Endometrial microvascular endothelial cells (primary cell): ENCODE measurements at regions not wholly inside any gene's neighbourhood (a gene's known extent, or its start where the extent isn't known, plus 50 kb on each side); places are given as distances from the start of the nearest gene placed in this dataset.

Experiments used
- in situ Hi-C: cut with HindIII; loops from 2 replicates; pipeline ENCODE4 v1.10.0; 2017; ENCODE audit warnings: low sequenced_read_pairs, low pct_unique_long_range_greater_than_20kb; ENCODE audit errors: inconsistent ontology term

GRCh38 chr20:57841297-57841866 lies 131.6 kb upstream of the PMEPA1 start:
- in situ Hi-C loops, result no loop called here

GRCh38 chr20:57840504-57841296 lies 130.9 kb upstream of the PMEPA1 start:
- in situ Hi-C loops, result no loop called here

- in situ Hi-C loops, result no loop called here
Measured at GRCh38 chr20:57840066-57840465, 130.3 kb upstream of the PMEPA1 start.

- in situ Hi-C loops, result no loop called here
Measured at GRCh38 chr20:57838670-57839151, 128.9 kb upstream of the PMEPA1 start.

- in situ Hi-C loops, result no loop called here
Measured at GRCh38 chr20:57837208-57838035, 127.6 kb upstream of the PMEPA1 start.

- in situ Hi-C loops, result no loop called here
Measured at GRCh38 chr20:57835588-57836455, 126.0 kb upstream of the PMEPA1 start.

GRCh38 chr20:57835074-57835452 lies 125.2 kb upstream of the PMEPA1 start:
- in situ Hi-C loops, result no loop called here

GRCh38 chr20:57834306-57835073 lies 124.7 kb upstream of the PMEPA1 start:
- in situ Hi-C loops, result no loop called here

- in situ Hi-C loops, result no loop called here
Measured at GRCh38 chr20:57831993-57832585, 122.3 kb upstream of the PMEPA1 start.

GRCh38 chr20:57831326-57831992 lies 121.6 kb upstream of the PMEPA1 start:
- in situ Hi-C loops, result no loop called here

- in situ Hi-C loops, result no loop called here
Measured at GRCh38 chr20:57830515-57830895, 120.7 kb upstream of the PMEPA1 start.

- in situ Hi-C loops, result no loop called here
Measured at GRCh38 chr20:57829805-57830514, 120.1 kb upstream of the PMEPA1 start.

GRCh38 chr20:57829336-57829735 lies 119.5 kb upstream of the PMEPA1 start:
- in situ Hi-C loops, result no loop called here

GRCh38 chr20:57828696-57829095 lies 118.9 kb upstream of the PMEPA1 start:
- in situ Hi-C loops, result no loop called here

- in situ Hi-C loops, result no loop called here
Measured at GRCh38 chr20:57826666-57827287, 117.0 kb upstream of the PMEPA1 start.

GRCh38 chr20:57824909-57825308 lies 115.1 kb upstream of the PMEPA1 start:
- in situ Hi-C loops, result no loop called here
